ENCODE measurements at regions not wholly inside any gene's neighbourhood (a gene's known extent, or its start where the extent isn't known, plus 50 kb on each side); places are given as distances from the start of the nearest gene placed in this dataset.

DNA sequence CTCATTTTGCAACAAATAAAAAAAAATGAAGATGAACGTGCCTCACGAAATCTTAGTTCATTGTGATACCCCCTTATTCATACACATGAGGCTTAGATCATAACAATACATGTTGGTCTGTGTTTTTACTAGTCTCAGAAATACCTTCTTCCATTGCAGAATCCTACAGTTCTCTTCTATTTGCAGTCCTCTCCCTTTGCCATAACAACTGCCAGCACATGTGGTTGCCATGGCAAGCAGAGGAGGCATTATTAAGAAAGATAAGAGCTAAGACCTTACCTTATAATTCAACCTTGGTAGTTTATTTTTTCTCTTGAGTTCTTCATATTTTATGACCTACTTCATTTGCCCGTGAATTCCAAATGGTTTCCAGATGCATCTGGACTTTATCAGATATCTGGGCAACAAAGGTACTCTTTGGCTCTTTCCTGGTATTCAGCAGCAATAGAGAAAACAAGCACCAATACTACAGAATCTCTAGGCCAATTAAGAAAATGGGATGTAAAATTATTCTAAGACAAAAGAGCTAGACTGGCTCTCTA lies 524.0 kb downstream of the CMPK2 start:
- TF ChIP-seq, protein P1, sequence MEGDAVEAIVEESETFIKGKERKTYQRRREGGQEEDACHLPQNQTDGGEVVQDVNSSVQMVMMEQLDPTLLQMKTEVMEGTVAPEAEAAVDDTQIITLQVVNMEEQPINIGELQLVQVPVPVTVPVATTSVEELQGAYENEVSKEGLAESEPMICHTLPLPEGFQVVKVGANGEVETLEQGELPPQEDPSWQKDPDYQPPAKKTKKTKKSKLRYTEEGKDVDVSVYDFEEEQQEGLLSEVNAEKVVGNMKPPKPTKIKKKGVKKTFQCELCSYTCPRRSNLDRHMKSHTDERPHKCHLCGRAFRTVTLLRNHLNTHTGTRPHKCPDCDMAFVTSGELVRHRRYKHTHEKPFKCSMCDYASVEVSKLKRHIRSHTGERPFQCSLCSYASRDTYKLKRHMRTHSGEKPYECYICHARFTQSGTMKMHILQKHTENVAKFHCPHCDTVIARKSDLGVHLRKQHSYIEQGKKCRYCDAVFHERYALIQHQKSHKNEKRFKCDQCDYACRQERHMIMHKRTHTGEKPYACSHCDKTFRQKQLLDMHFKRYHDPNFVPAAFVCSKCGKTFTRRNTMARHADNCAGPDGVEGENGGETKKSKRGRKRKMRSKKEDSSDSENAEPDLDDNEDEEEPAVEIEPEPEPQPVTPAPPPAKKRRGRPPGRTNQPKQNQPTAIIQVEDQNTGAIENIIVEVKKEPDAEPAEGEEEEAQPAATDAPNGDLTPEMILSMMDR (IDR thresholded peaks at IDR 0.05 in 8 of 11, conservative IDR thresholded peaks at IDR 0.05 in 3 of 11): no peak
- TF ChIP-seq POLR2A (IDR thresholded peaks at IDR 0.05): no peak

Measured in spleen (tissue), 7 donors.